ENCODE measurements at regions not wholly inside any gene's neighbourhood (a gene's known extent, or its start where the extent isn't known, plus 50 kb on each side); places are given as distances from the start of the nearest gene placed in this dataset.
"Not testable (repeated sequence)": the region's sequence is repeated elsewhere in the genome, so short reads cannot be mapped to it uniquely, and the experiment has no call there.

DNA sequence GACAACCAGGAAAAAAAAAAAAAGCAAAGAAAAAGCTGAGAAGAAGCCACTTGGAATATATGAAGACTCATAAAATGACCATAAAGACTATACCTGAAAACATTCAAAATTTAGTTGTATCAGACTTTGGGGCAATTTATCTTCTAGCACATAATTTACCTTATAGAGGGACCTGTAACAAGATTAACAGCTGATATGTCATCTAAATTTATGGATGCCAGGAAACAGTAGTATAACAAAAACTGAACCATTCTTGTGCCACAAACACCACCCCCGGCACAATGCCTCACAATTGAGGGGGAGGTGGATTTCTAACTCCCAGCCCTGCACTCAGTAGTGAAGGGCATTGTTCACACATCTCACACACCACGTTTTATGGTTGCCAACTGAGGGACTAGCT is 1352.0 kb downstream of the BRINP3 start:
- intact Hi-C loops (cut with DNase I) = no loop called here
- TF ChIP-seq CTCF (IDR thresholded peaks at IDR 0.05; ENCODE audit: borderline replicate concordance, extremely low read depth, insufficient read depth) = no peak
- Histone ChIP-seq H3K27ac (ENCODE audit: low read depth in 2 of 2, low read length in 2 of 2) (no peak overlapping the region), H3K27me3 (ENCODE audit: control insufficient read depth, insufficient read depth, low read length) (no peaks in the 10 kb centered on the region), H3K4me3 (ENCODE audit: low read length in 3 of 3) (no peak overlapping the region), H3K9me3 (ENCODE audit: control insufficient read depth in 2 of 3, insufficient read depth in 1 of 3, low read length in 3 of 3) (no peaks in the 10 kb centered on the region), H3K36me3 (ENCODE audit: control insufficient read depth in 2 of 3, insufficient read depth in 3 of 3, low read length in 3 of 3) (no peaks in the 10 kb centered on the region), H3K9ac (ENCODE audit: low read length in 3 of 3) (no peak overlapping the region), H3K4me1 (ENCODE audit: control insufficient read depth in 2 of 3, insufficient read depth in 2 of 3, low read depth in 1 of 3, low read length in 3 of 3) (no peaks in the 10 kb centered on the region)
- FAIRE-seq (no peak), DNase-seq (no peak)

GRCh38 chr1:189131576-189131975 is 1346.1 kb downstream of the BRINP3 start:
- no peak for FAIRE-seq

GRCh38 chr1:189139748-189140147 is 1337.9 kb downstream of the BRINP3 start:
- DNase-seq; H3K4me3 ChIP-seq (ENCODE audit: low read length in 3 of 3); H3K9me3 ChIP-seq (ENCODE audit: control insufficient read depth in 2 of 3, insufficient read depth in 1 of 3, low read length in 3 of 3); H3K9ac ChIP-seq (ENCODE audit: low read length in 3 of 3); H3K4me1 ChIP-seq (ENCODE audit: control insufficient read depth in 2 of 3, insufficient read depth in 2 of 3, low read depth in 1 of 3, low read length in 3 of 3); H3K27me3 ChIP-seq (ENCODE audit: control insufficient read depth, insufficient read depth, low read length); H3K27ac ChIP-seq (ENCODE audit: low read depth in 2 of 2, low read length in 2 of 2); FAIRE-seq; H3K36me3 ChIP-seq (ENCODE audit: control insufficient read depth in 2 of 3, insufficient read depth in 3 of 3, low read length in 3 of 3); intact Hi-C loops (cut with DNase I): not testable (repeated sequence)

More at GRCh38 chr1:189131576-189131975, 1346.1 kb downstream of the BRINP3 start:
- Histone ChIP-seq H3K4me3 (ENCODE audit: low read length in 3 of 3) (no peak overlapping the region), H3K27ac (ENCODE audit: low read depth in 2 of 2, low read length in 2 of 2) (no peak overlapping the region), H3K9me3 (ENCODE audit: control insufficient read depth in 2 of 3, insufficient read depth in 1 of 3, low read length in 3 of 3) (peaks cover 0 to 8% (median 0%) of the 10 kb centered on the region in 3 donors), H3K27me3 (ENCODE audit: control insufficient read depth, insufficient read depth, low read length) (no peaks in the 10 kb centered on the region), H3K4me1 (ENCODE audit: control insufficient read depth in 2 of 3, insufficient read depth in 2 of 3, low read depth in 1 of 3, low read length in 3 of 3) (no peaks in the 10 kb centered on the region), H3K9ac (ENCODE audit: low read length in 3 of 3) (no peak overlapping the region), H3K36me3 (ENCODE audit: control insufficient read depth in 2 of 3, insufficient read depth in 3 of 3, low read length in 3 of 3) (no peaks in the 10 kb centered on the region)
- intact Hi-C loops (cut with DNase I) = no loop called here
- no peak for DNase-seq
- TF ChIP-seq CTCF (IDR thresholded peaks at IDR 0.05; ENCODE audit: borderline replicate concordance, extremely low read depth, insufficient read depth) = no peak

GRCh38 chr1:189141056-189141455 is 1336.6 kb downstream of the BRINP3 start:
- no peak for DNase-seq
- Histone ChIP-seq H3K4me1 (ENCODE audit: control insufficient read depth in 2 of 3, insufficient read depth in 2 of 3, low read depth in 1 of 3, low read length in 3 of 3) (no peaks in the 10 kb centered on the region), H3K27ac (ENCODE audit: low read depth in 2 of 2, low read length in 2 of 2) (no peak overlapping the region), H3K36me3 (ENCODE audit: control insufficient read depth in 2 of 3, insufficient read depth in 3 of 3, low read length in 3 of 3) (no peaks in the 10 kb centered on the region), H3K9ac (ENCODE audit: low read length in 3 of 3) (no peak overlapping the region), H3K4me3 (ENCODE audit: low read length in 3 of 3) (no peak overlapping the region), H3K27me3 (ENCODE audit: control insufficient read depth, insufficient read depth, low read length) (no peaks in the 10 kb centered on the region), H3K9me3 (ENCODE audit: control insufficient read depth in 2 of 3, insufficient read depth in 1 of 3, low read length in 3 of 3) (no peaks in the 10 kb centered on the region)
- intact Hi-C loops (cut with DNase I) = no loop called here
- no peak for FAIRE-seq
- TF ChIP-seq CTCF (IDR thresholded peaks at IDR 0.05; ENCODE audit: borderline replicate concordance, extremely low read depth, insufficient read depth) = no peak
